ENCODE measurements at regions not wholly inside any gene's neighbourhood (a gene's known extent, or its start where the extent isn't known, plus 50 kb on each side); places are given as distances from the start of the nearest gene placed in this dataset.

GRCh38 chr7:118872568-118872967 lies 648.1 kb downstream of the ANKRD7 start:
- WGBS, 2 donors: 62 to 71% methylated on average over 3 of the region's 3 CpGs
- Histone ChIP-seq H3K27ac (no peak overlapping the region), H3K36me3 (no peaks in the 10 kb centered on the region), H3K4me1 (no peaks in the 10 kb centered on the region), H3K9me3 (no peaks in the 10 kb centered on the region), H3K4me3 (no peak overlapping the region), H3K27me3 (no peaks in the 10 kb centered on the region)
- TF ChIP-seq EP300 (IDR thresholded peaks at IDR 0.05) (no peak), POLR2A (IDR thresholded peaks at IDR 0.05) (no peak), CTCF (IDR thresholded peaks at IDR 0.05) (no peak)
- no peak for DNase-seq (ENCODE audit: low spot score in 2 of 2)

GRCh38 chr7:118877187-118877586 lies 652.7 kb downstream of the ANKRD7 start:
- 80 to 92% methylated on average over 2 of the region's 2 CpGs for WGBS, 2 donors
- no peaks in the 10 kb centered on the region for H3K9me3 ChIP-seq

GRCh38 chr7:118878336-118878735 lies 653.8 kb downstream of the ANKRD7 start:
- H3K27me3 ChIP-seq: no peaks in the 10 kb centered on the region
- TF ChIP-seq EP300 (IDR thresholded peaks at IDR 0.05) (no peak), POLR2A (IDR thresholded peaks at IDR 0.05) (no peak), CTCF (IDR thresholded peaks at IDR 0.05) (no peak)
- no peaks in the 10 kb centered on the region for H3K36me3 ChIP-seq
- H3K9me3 ChIP-seq: no peaks in the 10 kb centered on the region
- H3K27ac ChIP-seq: no peak overlapping the region
- no peak overlapping the region for H3K4me3 ChIP-seq
- no peaks in the 10 kb centered on the region for H3K4me1 ChIP-seq
- DNase-seq (ENCODE audit: low spot score in 2 of 2): no peak

More at GRCh38 chr7:118877187-118877586, 652.7 kb downstream of the ANKRD7 start:
- TF ChIP-seq CTCF (IDR thresholded peaks at IDR 0.05): no peak
- TF ChIP-seq EP300 (IDR thresholded peaks at IDR 0.05): no peak
- TF ChIP-seq POLR2A (IDR thresholded peaks at IDR 0.05): no peak
- Histone ChIP-seq H3K36me3 (no peaks in the 10 kb centered on the region), H3K4me1 (no peaks in the 10 kb centered on the region), H3K27me3 (no peaks in the 10 kb centered on the region), H3K4me3 (no peak overlapping the region), H3K27ac (no peak overlapping the region)
- DNase-seq (ENCODE audit: low spot score in 2 of 2): no peak

GRCh38 chr7:118898284-118898683 lies 673.8 kb downstream of the ANKRD7 start:
- no peak overlapping the region for H3K27ac ChIP-seq
- H3K36me3 ChIP-seq: no peaks in the 10 kb centered on the region
- no peaks in the 10 kb centered on the region for H3K27me3 ChIP-seq
- no peak for DNase-seq (ENCODE audit: low spot score in 2 of 2)
- no peaks in the 10 kb centered on the region for H3K4me1 ChIP-seq
- 88 to 91% methylated on average over 2 of the region's 2 CpGs for WGBS, 2 donors
- no peak for TF ChIP-seq CTCF (IDR thresholded peaks at IDR 0.05)
- no peak for TF ChIP-seq POLR2A (IDR thresholded peaks at IDR 0.05)
- TF ChIP-seq EP300 (IDR thresholded peaks at IDR 0.05): no peak
- no peaks in the 10 kb centered on the region for H3K9me3 ChIP-seq
- H3K4me3 ChIP-seq: no peak overlapping the region

GRCh38 chr7:118902600-118902999 lies 678.1 kb downstream of the ANKRD7 start:
- no peaks in the 10 kb centered on the region for H3K36me3 ChIP-seq
- no peak overlapping the region for H3K27ac ChIP-seq
- no peak for DNase-seq (ENCODE audit: low spot score in 2 of 2)
- WGBS, 2 donors: 86 to 87% methylated on average over 3 of the region's 3 CpGs
- H3K4me3 ChIP-seq: no peak overlapping the region
- no peaks in the 10 kb centered on the region for H3K9me3 ChIP-seq
- no peaks in the 10 kb centered on the region for H3K4me1 ChIP-seq
- TF ChIP-seq CTCF (IDR thresholded peaks at IDR 0.05): no peak
- no peak for TF ChIP-seq EP300 (IDR thresholded peaks at IDR 0.05)
- TF ChIP-seq POLR2A (IDR thresholded peaks at IDR 0.05): no peak
- H3K27me3 ChIP-seq: no peaks in the 10 kb centered on the region

Measured in tibial nerve (tissue), 4 donors.